Stomach (tissue), 4 donors: ENCODE measurements at regions not wholly inside any gene's neighbourhood (a gene's known extent, or its start where the extent isn't known, plus 50 kb on each side); places are given as distances from the start of the nearest gene placed in this dataset.

ENCODE experiments used
- CTCF ChIP-seq, 7 experiments: fragments of 450-650 bp in 4 of 7; fragments of 200-600 bp in 3 of 7; sonication (generic) in 3 of 7; IDR thresholded peaks; one replicate each; pipeline ENCODE4 v1.5.1; 2016 to 2019; ENCODE audit warnings: antibody characterized with exemption in 7 of 7, control low read depth in 2 of 7, mild to moderate bottlenecking in 1 of 7
- EP300 ChIP-seq: sonication (generic); formaldehyde crosslinking; IDR thresholded peaks from one replicate; pipeline ENCODE4 v1.6.1; 2017; ENCODE audit warnings: antibody characterized with exemption
- POLR2A ChIP-seq, 4 donors: fragments of 450-650 bp; IDR thresholded peaks; one replicate each; pipeline ENCODE4 v1.6.1; 2016; ENCODE audit warnings: antibody characterized with exemption in 4 of 4, control low read depth in 2 of 4, mild to moderate bottlenecking in 1 of 4, moderate library complexity in 1 of 4

DNA sequence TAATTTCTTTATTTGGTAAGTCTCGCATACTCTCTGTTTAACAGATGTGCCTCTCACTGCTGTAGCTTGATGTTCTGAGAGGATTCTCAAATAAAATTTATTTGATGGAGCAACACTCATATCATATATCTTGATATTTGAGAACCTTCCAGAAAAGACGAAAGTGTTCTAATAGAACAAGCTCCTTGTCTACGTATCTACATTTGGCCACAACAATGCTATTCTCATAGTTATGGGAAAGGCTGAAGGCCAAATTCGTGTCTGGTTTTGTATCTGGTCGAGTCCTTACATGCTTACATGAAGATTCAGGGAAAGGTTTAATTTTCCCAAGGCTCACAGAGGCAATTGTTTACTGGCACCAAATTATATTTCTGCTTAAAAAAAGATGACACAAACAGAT is 186.7 kb upstream of the SLC38A2 start:
- no peak for TF ChIP-seq POLR2A (IDR thresholded peaks at IDR 0.05)
- TF ChIP-seq EP300 = no peak
- no peak for TF ChIP-seq CTCF (IDR thresholded peaks at IDR 0.05)
